B cell (primary cell): ENCODE measurements at regions not wholly inside any gene's neighbourhood (a gene's known extent, or its start where the extent isn't known, plus 50 kb on each side); places are given as distances from the start of the nearest gene placed in this dataset.
A peak's percentile ranks its signal among the peaks of the same experiment; 100 is the strongest.

ENCODE experiments used
- ATAC-seq: fragments of 200-7000 bp; cut with Tn5 transposase; one replicate; pipeline ENCODE4 v1.10.0; 2021; ENCODE audit warnings: low read depth, mild to moderate bottlenecking, moderate number of reproducible peaks, moderate library complexity
- CTCF ChIA-PET: fragments of 350-600 bp; sonication (Branson Sonifier 250); formaldehyde crosslinking; loops from one replicate; lab custom pipeline; 2021; ENCODE audit warnings: antibody characterized with exemption, inconsistent platforms; lab: Charles Lee
- POLR2A ChIA-PET: fragments of 350-600 bp; sonication (Branson Sonifier 250); formaldehyde crosslinking; loops from one replicate; lab custom pipeline; 2021; ENCODE audit warnings: antibody characterized with exemption; lab: Charles Lee
- DNase-seq: peaks from one replicate; pipeline ENCODE4 v3.0.0; 2013
- H2AFZ ChIP-seq: 2 replicates; pipeline ENCODE4 v1.6.1; 2012; ENCODE audit warnings: mild to moderate bottlenecking, low read depth, low read length; ENCODE audit not compliant: insufficient read depth, poor library complexity, severe bottlenecking
- H3K27ac ChIP-seq, 2 donors: 1 replicate in 1 of 2; 2 replicates in 1 of 2; pipeline ENCODE4 v1.5.1; 2012 to 2013; ENCODE audit warnings: low read length in 2 of 2, mild to moderate bottlenecking in 2 of 2, moderate library complexity in 1 of 2
- H3K27me3 ChIP-seq, 4 experiments: fragments of 200-600 bp in 1 of 4; sonication (generic) in 1 of 4; replicated peaks in 1 of 4; 1 replicate in 2 of 4; 2 replicates in 2 of 4; pipeline versions ENCODE4 v1.6.1 to v1.7.0; 2013 to 2016; ENCODE audit warnings: low read length in 3 of 4, mild to moderate bottlenecking in 2 of 4, mixed read lengths in 1 of 4, moderate library complexity in 1 of 4; ENCODE audit not compliant: insufficient read depth in 4 of 4, control insufficient read depth in 3 of 4; ENCODE audit errors: control extremely low read depth in 1 of 4
- H3K36me3 ChIP-seq, 2 experiments: replicated peaks in 1 of 2; 1 replicate in 1 of 2; 2 replicates in 1 of 2; pipeline versions ENCODE4 v1.6.1 to v1.7.1; 2013; ENCODE audit warnings: low read length in 1 of 2; ENCODE audit not compliant: insufficient read depth in 2 of 2, control insufficient read depth in 1 of 2; ENCODE audit errors: control extremely low read depth in 1 of 2, extremely low read depth in 1 of 2
- H3K4me1 ChIP-seq, 2 donors: fragments of 200-600 bp in 1 of 2; sonication (generic) in 1 of 2; 1 replicate in 1 of 2; 2 replicates in 1 of 2; pipeline versions ENCODE4 v1.5.1 to v1.6.1; 2013 to 2017; ENCODE audit warnings: low read length in 2 of 2; ENCODE audit not compliant: control insufficient read depth in 2 of 2, insufficient read depth in 2 of 2
- H3K4me2 ChIP-seq: replicated peaks from 2 replicates; pipeline ENCODE3; 2012; ENCODE audit warnings: mild to moderate bottlenecking, low read depth, low read length; ENCODE audit not compliant: poor library complexity, severe bottlenecking
- H3K4me3 ChIP-seq, 5 experiments: fragments of 200-600 bp in 1 of 5; sonication (generic) in 1 of 5; 1 replicate in 3 of 5; 2 replicates in 2 of 5; pipeline versions ENCODE4 v1.5.1 to v1.7.0; 2011 to 2016; ENCODE audit warnings: low read length in 4 of 5, mild to moderate bottlenecking in 4 of 5, low read depth in 2 of 5, control low read depth in 1 of 5, moderate library complexity in 1 of 5; ENCODE audit not compliant: insufficient read depth in 1 of 5; ENCODE audit errors: control extremely low read depth in 1 of 5, extremely low read depth in 1 of 5
- H3K79me2 ChIP-seq: fragments of 200-600 bp; sonication (generic); one replicate; pipeline ENCODE4 v1.6.0; 2016; ENCODE audit warnings: low read length; ENCODE audit not compliant: control insufficient read depth, insufficient read depth
- H3K9ac ChIP-seq: fragments of 200-600 bp; sonication (generic); 2 replicates; pipeline ENCODE4 v1.6.1; 2017; ENCODE audit warnings: mild to moderate bottlenecking, low read length, moderate library complexity
- H3K9me3 ChIP-seq, 3 donors: one replicate each; pipeline versions ENCODE4 v1.6.1 to v1.7.1; 2013; ENCODE audit warnings: low read length in 2 of 3; ENCODE audit not compliant: control insufficient read depth in 2 of 3, insufficient read depth in 1 of 3; ENCODE audit errors: control extremely low read depth in 1 of 3
- H4K20me1 ChIP-seq: 2 replicates; pipeline ENCODE4 v1.6.0; 2012; ENCODE audit warnings: mild to moderate bottlenecking, low read length; ENCODE audit not compliant: insufficient read depth, control insufficient read depth, poor library complexity, severe bottlenecking
- H3K27ac Mint-ChIP-seq: one replicate; pipeline ENCODE4 v1.8.0; 2021; ENCODE audit warnings: mixed read lengths
- H3K27me3 Mint-ChIP-seq: one replicate; pipeline ENCODE4 v1.8.0; 2021; ENCODE audit warnings: mixed read lengths
- H3K4me1 Mint-ChIP-seq: one replicate; pipeline ENCODE4 v1.8.0; 2021; ENCODE audit warnings: mixed read lengths
- H3K4me3 Mint-ChIP-seq: one replicate; pipeline ENCODE4 v1.8.0; 2021; ENCODE audit warnings: mixed read lengths
- H3K9me3 Mint-ChIP-seq: one replicate; pipeline ENCODE4 v1.8.0; 2022; ENCODE audit warnings: mixed read lengths; ENCODE audit not compliant: insufficient read depth
- CTCF ChIP-seq: fragments of 200-600 bp; IDR thresholded peaks from one replicate; pipeline ENCODE4 v1.8.0; 2022; ENCODE audit warnings: antibody characterized with exemption, mild to moderate bottlenecking
- EZH2 ChIP-seq: IDR thresholded peaks from 2 replicates; pipeline ENCODE4 v1.6.1; 2012; ENCODE audit warnings: borderline replicate concordance, low read depth, mild to moderate bottlenecking, moderate library complexity, low read length; ENCODE audit not compliant: insufficient read depth, poor library complexity, severe bottlenecking
- WGBS: methylation state at CpG from one replicate; pipeline ENCODE4 v1.1.5; 2013; ENCODE audit warnings: missing lambda C conversion rate; ENCODE audit not compliant: insufficient coverage; 5-methylcytosine and 5-hydroxymethylcytosine counted together
- intact Hi-C: fragments of 100-400 bp; cut with micrococcal nuclease; formaldehyde crosslinking; loops from one replicate; pipeline ENCODE4 v1.10.0; 2022

- H3K4me3 Mint-ChIP-seq: no peak overlapping the region
- intact Hi-C loops: no loop called here
- WGBS: 76% methylated on average over 4 of the region's 6 CpGs
Measured at GRCh38 chr10:129364949-129365348, 102.1 kb upstream of the MGMT start.

DNA sequence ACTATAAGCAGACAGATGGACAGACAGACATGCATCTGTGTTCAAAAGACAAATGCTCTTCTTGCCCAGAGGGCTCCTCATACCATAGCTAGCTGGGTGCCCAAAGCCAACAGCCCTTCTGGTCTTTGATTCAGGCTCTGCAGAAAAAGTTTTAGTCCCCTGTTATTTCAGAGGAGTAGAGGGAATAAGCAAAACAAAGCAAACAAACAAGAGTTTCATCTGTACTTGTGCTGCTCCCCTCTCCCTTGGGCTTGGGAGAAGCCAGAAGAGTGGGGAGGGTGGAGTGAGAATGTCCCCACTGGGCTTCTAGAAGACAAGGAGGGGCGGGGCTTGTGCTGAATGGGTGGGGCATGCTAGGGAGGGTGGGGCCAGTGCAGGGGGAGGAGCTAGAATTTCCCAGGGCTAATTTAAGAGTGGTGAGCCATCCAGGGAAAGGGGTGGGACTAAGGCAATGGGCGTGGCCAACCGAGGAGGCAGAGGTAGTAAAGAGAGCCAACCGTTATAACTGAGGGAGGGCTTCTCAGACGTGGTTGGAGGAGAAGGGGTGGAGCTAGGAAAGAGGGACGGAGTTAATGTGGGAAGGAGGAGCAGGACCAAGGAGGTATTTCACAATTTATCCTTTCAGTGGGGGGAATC, 101.2 kb upstream of the MGMT start:
- H4K20me1 ChIP-seq: no peaks in the 10 kb centered on the region
- no peak overlapping the region for H3K9ac ChIP-seq
- H3K79me2 ChIP-seq: no peaks in the 10 kb centered on the region
- Mint-ChIP-seq H3K27me3 (peaks cover 10% of the 10 kb centered on the region), H3K27ac (no peak overlapping the region), H3K9me3 (no peaks in the 10 kb centered on the region), H3K4me3 (no peak overlapping the region), H3K4me1 (no peaks in the 10 kb centered on the region)
- no peaks in the 10 kb centered on the region for H3K4me1 ChIP-seq
- no peak overlapping the region for H3K4me2 ChIP-seq
- 71% methylated on average over 5 of the region's 6 CpGs for WGBS
- intact Hi-C loops: no loop called here
- no peak overlapping the region for H3K4me3 ChIP-seq
- H3K36me3 ChIP-seq: no peaks in the 10 kb centered on the region
- no peak for TF ChIP-seq CTCF
- TF ChIP-seq EZH2: no peak
- ATAC-seq: peak; percentile 24
- DNase-seq: no peak
- POLR2A ChIA-PET: no interaction called here
- H3K27ac ChIP-seq: no peak overlapping the region
- no peak overlapping the region for H2AFZ ChIP-seq
- peaks cover 0 to 2% (median 0%) of the 10 kb centered on the region in 3 donors for H3K9me3 ChIP-seq
- CTCF ChIA-PET: no interaction called here
- H3K27me3 ChIP-seq: no peaks in the 10 kb centered on the region

More at GRCh38 chr10:129364949-129365348, 102.1 kb upstream of the MGMT start:
- no peaks in the 10 kb centered on the region for H3K27me3 ChIP-seq
- no peak overlapping the region for H3K4me2 ChIP-seq
- no peaks in the 10 kb centered on the region for H3K4me1 ChIP-seq
- Mint-ChIP-seq H3K4me1 (no peaks in the 10 kb centered on the region), H3K9me3 (no peaks in the 10 kb centered on the region), H3K27me3 (peaks cover 6% of the 10 kb centered on the region), H3K27ac (no peak overlapping the region)
- POLR2A ChIA-PET: no interaction called here
- no peaks in the 10 kb centered on the region for H3K79me2 ChIP-seq
- no peak for DNase-seq
- H2AFZ ChIP-seq: no peak overlapping the region
- H3K36me3 ChIP-seq: no peaks in the 10 kb centered on the region
- H3K9ac ChIP-seq: no peak overlapping the region
- H3K27ac ChIP-seq: no peak overlapping the region
- no peaks in the 10 kb centered on the region for H4K20me1 ChIP-seq
- CTCF ChIA-PET: no interaction called here
- TF ChIP-seq EZH2 (no peak), CTCF (no peak)
- H3K9me3 ChIP-seq: peaks cover 0 to 2% (median 0%) of the 10 kb centered on the region in 3 donors
- H3K4me3 ChIP-seq: no peak overlapping the region
- no peak for ATAC-seq
